Stimulated activated CD8-positive, alpha-beta memory T cell treated with anti-CD3 and anti-CD28 coated beads, Interleukin-4, amount 100 ng/mL, for 1 hour (primary cell): ENCODE measurements at regions not wholly inside any gene's neighbourhood (a gene's known extent, or its start where the extent isn't known, plus 50 kb on each side); places are given as distances from the start of the nearest gene placed in this dataset.

ENCODE experiments used
- DNase-seq, 2 donors: peaks; one replicate each; pipeline ENCODE4 v3.0.0-alpha.2; 2020; ENCODE audit warnings: low read depth in 2 of 2, low spot score in 1 of 2

- DNase-seq, result no peak
These were observed 290.1 kb upstream of the PTGER4 start for GRCh38 chr5:40389591-40389990.

DNA sequence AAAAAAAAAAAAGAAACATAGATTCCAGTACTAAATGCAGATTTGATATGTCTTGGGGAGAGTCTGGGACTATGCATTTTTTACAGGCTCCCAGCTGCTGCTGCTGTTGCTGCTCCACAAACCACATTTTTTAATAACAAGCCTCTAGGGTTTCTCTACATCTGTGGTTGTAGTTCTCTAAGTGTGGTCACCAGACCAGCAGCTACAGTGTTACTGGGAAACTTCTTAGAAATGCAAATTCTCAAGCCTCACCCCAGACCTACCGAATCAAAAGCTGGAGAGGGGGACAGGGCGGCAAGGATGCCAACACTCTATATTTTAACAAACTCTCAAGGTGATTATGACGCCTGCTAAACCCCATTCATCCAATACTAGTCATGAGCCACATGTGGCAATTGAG, 293.4 kb upstream of the PTGER4 start:
- DNase-seq, result no peak

GRCh38 chr5:40385544-40385943, 294.2 kb upstream of the PTGER4 start:
- no peak for DNase-seq

- DNase-seq, result no peak
These were observed 294.8 kb upstream of the PTGER4 start for GRCh38 chr5:40384782-40385390.

GRCh38 chr5:40383749-40384651, 295.7 kb upstream of the PTGER4 start:
- no peak for DNase-seq

DNA sequence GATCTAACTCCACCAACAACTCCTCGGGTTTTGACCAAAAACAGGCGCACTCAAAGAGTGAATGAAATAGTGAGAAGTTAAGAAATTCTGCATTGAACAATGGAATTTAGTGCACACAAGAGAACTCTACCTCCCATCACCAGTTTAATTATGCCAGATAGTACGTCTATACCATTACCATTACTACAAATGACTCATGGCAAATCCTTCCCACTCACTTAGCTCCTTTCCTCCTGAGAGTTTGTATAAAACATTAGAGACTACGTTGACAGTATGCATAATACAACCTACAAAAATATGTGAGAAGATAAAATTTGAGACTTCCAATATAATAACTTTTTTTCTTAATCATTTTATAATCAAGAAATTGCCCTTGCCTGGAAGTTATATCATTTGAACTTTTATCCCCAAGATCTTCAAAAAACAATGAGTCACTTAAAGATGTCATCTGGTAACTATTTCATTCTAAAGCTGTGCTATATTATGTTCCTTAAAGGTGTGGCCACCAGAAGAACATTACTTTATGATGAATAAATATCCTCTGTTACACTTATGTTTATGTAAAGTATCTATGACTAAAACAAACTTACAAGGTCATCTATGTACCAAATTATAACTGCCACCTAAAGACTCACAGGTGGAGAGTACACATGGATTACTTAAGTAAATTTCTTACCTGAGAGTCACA, 297.9 kb upstream of the PTGER4 start:
- no peak for DNase-seq

DNA sequence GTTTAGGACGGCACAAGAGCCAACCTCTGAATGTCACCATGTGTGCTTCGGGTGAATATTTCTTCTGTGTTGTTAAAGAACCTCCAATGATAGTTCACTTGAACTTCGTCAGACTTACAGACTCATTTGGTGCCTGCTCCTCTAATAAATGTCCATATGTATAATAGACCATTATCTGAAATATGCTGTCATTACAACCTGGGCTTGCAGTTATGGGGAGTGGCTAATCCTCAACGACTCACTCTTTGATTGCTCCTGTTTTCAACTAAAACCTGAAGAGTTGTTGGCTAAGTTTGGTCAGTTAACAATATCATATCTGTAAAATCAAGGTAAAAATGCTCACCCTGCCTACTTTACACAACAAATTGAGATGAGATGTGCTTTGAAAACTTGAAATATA, 298.7 kb upstream of the PTGER4 start:
- no peak for DNase-seq

GRCh38 chr5:40378396-40379177, 301.1 kb upstream of the PTGER4 start:
- DNase-seq, result no peak

GRCh38 chr5:40376566-40376965, 303.1 kb upstream of the PTGER4 start:
- DNase-seq, result no peak

GRCh38 chr5:40374853-40375252, 304.9 kb upstream of the PTGER4 start:
- DNase-seq, result no peak

- DNase-seq, result no peak
These were observed 311.5 kb upstream of the PTGER4 start for GRCh38 chr5:40368200-40368599.

DNA sequence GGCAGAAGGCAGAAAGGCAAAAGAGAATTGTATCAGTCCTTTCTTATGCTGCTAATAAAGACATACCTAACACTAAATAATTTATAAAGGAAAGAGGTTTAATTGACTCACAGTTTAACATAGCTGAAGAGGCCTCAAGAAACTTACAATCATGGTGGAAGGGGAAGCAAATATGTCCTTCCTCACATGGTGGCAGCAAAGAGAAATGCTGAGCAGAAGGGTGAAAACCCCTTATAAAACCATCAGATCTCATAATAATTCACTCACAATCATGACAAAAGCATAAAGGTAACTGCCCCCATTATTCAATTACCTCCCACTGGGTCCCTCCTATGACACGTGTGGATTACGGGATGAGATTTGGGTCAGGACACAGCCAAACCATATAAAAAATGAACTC, 312.5 kb upstream of the PTGER4 start:
- DNase-seq, result no peak

DNA sequence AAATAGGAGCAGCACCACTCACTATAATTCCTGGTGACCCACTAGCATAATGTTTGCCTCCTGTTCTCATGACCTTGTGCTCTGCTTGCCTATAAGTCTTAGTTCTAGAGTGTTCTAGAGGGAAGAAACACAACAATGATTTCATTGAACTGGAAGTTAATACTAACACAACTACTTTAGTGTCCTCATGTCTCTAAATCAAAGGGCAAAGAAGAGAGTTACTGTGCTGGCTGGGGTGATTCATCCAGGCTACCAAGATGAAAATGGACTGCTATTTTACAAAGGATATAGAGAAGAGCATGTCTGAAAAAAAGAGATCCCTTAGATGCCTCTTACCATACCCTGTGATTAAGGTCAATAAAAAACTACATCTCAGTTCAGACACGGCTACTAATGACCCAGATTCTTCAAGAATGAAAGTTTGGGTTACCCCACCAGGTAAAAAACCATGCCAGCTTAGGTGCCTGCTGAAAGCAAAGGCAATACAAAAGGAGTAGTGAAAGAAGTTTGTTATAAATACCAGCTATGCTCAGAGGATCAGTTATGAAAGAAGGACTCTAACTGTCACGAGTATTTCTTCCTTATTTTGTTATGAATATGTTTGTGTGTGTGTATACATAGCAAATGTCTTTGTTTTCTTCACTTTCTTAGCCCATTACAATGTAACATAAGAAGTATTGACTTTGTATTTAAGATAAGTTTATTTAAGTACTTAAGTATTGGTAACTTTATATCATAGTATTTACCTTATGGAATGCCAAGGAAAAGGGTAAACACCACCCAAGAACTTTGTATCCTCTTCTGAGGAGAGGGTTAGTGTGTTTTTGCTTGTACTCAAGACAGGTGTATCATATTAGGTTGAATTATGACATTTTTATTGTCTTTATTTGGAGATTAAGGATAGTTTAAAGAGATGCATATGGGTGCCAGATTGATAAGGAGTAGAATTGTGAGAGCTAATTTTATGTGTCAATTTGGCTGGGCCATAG, 314.1 kb upstream of the PTGER4 start:
- no peak for DNase-seq

GRCh38 chr5:40364441-40364840, 315.3 kb upstream of the PTGER4 start:
- no peak for DNase-seq

DNA sequence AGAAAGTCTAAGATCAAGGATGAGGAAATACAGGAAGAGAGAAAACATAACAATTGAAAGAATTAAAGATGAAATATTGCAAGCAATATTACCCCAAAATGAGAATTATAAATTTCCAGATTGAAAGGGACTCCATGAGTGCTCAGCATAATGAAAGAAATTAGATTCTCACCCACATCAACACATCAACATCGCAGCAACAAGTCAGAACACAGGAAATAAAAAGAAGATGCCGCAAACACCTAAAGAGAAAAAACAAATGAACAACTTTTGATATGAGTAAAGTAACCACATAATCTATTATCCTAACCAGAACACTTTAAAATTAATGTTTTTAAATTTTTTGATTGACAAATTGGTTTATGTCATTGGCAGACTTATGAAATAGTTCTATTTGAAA, 318.3 kb upstream of the PTGER4 start:
- DNase-seq, result no peak

DNA sequence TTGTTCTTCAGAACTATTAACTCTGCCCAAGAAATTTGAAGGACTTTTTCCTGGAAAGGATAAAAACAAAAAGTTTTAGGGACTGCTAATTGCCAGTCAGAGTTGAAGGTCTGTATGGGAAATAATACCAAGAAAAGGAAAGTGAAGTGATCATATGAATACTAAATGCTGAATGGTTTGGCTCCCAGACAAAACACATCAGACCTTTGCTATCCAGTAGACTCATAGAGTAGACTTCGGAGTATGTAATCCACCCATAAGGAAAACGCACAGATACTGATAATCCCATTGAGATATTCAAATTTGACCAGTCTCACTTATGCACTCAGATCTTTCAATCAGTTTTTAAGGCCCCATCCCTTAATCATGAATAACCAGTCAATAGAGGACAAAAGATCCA, 319.0 kb upstream of the PTGER4 start:
- DNase-seq, result no peak

DNA sequence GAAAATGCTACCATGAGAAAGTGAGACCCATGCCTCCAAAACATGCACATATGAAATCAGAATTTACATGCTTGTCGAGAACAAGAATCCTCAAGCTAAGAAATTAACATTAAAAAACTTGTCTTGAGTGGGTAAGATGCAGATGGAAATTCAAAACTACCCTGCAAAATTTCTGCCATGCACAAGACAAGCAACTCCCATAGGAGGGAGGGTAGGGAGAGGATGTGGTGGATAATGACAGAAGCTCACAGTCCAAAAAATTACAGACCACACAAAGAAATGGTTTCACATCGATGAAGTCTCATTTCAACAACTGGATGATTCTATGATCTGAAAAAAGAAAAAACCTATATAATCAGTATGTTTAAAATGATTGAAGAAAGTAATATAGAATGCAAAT, 319.9 kb upstream of the PTGER4 start:
- no peak for DNase-seq

DNA sequence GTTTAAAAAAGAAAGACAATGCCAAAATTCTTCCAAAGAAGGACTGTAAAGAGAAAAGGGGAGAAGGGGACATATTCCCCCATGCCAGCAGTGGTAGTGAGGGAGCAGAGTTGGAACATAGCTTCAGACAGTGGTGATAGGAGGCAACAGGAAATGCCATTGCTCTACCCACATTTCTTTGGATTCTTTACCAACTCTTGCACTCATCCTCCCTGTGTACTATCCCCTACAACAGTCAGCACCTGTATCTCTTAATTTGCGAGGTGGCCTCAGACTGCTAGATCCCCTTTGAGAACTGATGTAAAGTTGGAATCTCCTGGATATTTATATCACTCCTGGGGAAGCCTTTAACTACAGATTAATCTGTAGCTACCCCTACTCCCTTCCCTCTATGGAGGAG, 320.6 kb upstream of the PTGER4 start:
- DNase-seq, result no peak

- DNase-seq, result no peak
These were observed 323.5 kb upstream of the PTGER4 start for GRCh38 chr5:40356248-40356647.

DNA sequence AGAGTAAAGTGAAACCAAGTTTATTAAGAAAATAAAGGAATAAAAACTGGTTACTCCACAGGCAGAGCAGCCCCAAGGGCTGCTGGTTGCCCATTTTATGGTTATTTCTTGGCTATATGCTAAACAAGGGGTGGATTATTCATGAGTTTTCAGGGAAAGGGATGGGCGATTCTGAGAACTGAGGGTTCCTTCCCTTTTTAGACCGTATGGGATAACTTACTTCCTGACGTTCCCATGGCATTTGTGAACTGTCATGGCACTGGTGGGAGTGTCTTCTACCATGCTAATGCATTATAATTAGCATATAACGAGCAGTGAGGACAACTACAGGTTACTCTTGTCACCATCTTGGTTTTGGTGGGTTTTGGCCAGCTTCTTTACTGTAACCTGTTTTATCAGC, 323.9 kb upstream of the PTGER4 start:
- no peak for DNase-seq
